H1 (cell line): ENCODE measurements at regions not wholly inside any gene's neighbourhood (a gene's known extent, or its start where the extent isn't known, plus 50 kb on each side); places are given as distances from the start of the nearest gene placed in this dataset.

ENCODE experiments used
- CREB1 ChIP-seq: IDR thresholded peaks from 2 replicates; pipeline ENCODE4 v1.6.1; 2012; ENCODE audit warnings: inconsistent platforms
- KDM4A ChIP-seq: IDR thresholded peaks from one replicate; pipeline ENCODE4 v1.7.1; 2012; ENCODE audit warnings: low read depth, mild to moderate bottlenecking, moderate library complexity, low read length, inconsistent platforms; ENCODE audit not compliant: severe bottlenecking
- RNF2 ChIP-seq: fragments of 200-900, 300-1000 bp; sonication (generic); IDR thresholded peaks from 2 replicates; pipeline ENCODE4 v1.7.1; 2016; ENCODE audit warnings: borderline replicate concordance, low read depth, mild to moderate bottlenecking, antibody characterized with exemption, low read length; ENCODE audit not compliant: poor library complexity, severe bottlenecking; ENCODE audit errors: missing control alignments
- SRF ChIP-seq: IDR thresholded peaks from 2 replicates; pipeline ENCODE4 v1.6.1; 2011; ENCODE audit warnings: mild to moderate bottlenecking, low read depth, low read length, moderate library complexity
- TBP ChIP-seq: IDR thresholded peaks from 2 replicates; pipeline ENCODE4 v1.6.1; 2011; ENCODE audit warnings: low read depth, low read length, improper control_type of control experiment
- TF ChIP-seq, protein P1 (sequence below): fragments of 300-600 bp; sonication (generic); IDR thresholded peaks from 2 replicates; pipeline ENCODE4 v1.7.1; 2012; ENCODE audit warnings: low read length, moderate library complexity, mild to moderate bottlenecking, inconsistent platforms; ENCODE audit not compliant: insufficient replicate concordance
- TF ChIP-seq, protein P2 (sequence below): IDR thresholded peaks from 2 replicates; pipeline ENCODE4 v1.6.1; 2012; ENCODE audit warnings: inconsistent platforms
- TF ChIP-seq, protein P3 (sequence below): IDR thresholded peaks from 2 replicates; pipeline ENCODE4 v1.6.1; 2011; ENCODE audit warnings: low read length, improper control_type of control experiment

DNA sequence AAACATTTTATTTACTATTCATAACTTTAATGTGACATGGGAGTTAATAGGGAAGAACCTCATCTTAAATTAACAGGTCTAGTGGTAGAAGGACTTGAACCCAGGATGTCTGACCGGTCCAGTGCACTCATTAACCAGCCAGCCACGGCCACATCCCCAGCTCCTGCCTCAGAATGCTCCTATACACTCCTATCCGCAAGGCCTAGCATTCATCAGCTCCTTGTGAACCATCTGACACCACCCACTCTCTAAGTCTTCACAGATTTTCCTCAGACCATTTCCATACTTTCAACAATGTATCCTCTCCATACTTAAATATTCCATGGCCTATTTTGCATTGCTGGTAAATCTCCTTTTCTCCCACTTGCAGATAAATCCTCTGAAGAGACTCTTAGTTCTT lies 98.3 kb downstream of the KLF12 start (continued):
- TF ChIP-seq, protein P1, sequence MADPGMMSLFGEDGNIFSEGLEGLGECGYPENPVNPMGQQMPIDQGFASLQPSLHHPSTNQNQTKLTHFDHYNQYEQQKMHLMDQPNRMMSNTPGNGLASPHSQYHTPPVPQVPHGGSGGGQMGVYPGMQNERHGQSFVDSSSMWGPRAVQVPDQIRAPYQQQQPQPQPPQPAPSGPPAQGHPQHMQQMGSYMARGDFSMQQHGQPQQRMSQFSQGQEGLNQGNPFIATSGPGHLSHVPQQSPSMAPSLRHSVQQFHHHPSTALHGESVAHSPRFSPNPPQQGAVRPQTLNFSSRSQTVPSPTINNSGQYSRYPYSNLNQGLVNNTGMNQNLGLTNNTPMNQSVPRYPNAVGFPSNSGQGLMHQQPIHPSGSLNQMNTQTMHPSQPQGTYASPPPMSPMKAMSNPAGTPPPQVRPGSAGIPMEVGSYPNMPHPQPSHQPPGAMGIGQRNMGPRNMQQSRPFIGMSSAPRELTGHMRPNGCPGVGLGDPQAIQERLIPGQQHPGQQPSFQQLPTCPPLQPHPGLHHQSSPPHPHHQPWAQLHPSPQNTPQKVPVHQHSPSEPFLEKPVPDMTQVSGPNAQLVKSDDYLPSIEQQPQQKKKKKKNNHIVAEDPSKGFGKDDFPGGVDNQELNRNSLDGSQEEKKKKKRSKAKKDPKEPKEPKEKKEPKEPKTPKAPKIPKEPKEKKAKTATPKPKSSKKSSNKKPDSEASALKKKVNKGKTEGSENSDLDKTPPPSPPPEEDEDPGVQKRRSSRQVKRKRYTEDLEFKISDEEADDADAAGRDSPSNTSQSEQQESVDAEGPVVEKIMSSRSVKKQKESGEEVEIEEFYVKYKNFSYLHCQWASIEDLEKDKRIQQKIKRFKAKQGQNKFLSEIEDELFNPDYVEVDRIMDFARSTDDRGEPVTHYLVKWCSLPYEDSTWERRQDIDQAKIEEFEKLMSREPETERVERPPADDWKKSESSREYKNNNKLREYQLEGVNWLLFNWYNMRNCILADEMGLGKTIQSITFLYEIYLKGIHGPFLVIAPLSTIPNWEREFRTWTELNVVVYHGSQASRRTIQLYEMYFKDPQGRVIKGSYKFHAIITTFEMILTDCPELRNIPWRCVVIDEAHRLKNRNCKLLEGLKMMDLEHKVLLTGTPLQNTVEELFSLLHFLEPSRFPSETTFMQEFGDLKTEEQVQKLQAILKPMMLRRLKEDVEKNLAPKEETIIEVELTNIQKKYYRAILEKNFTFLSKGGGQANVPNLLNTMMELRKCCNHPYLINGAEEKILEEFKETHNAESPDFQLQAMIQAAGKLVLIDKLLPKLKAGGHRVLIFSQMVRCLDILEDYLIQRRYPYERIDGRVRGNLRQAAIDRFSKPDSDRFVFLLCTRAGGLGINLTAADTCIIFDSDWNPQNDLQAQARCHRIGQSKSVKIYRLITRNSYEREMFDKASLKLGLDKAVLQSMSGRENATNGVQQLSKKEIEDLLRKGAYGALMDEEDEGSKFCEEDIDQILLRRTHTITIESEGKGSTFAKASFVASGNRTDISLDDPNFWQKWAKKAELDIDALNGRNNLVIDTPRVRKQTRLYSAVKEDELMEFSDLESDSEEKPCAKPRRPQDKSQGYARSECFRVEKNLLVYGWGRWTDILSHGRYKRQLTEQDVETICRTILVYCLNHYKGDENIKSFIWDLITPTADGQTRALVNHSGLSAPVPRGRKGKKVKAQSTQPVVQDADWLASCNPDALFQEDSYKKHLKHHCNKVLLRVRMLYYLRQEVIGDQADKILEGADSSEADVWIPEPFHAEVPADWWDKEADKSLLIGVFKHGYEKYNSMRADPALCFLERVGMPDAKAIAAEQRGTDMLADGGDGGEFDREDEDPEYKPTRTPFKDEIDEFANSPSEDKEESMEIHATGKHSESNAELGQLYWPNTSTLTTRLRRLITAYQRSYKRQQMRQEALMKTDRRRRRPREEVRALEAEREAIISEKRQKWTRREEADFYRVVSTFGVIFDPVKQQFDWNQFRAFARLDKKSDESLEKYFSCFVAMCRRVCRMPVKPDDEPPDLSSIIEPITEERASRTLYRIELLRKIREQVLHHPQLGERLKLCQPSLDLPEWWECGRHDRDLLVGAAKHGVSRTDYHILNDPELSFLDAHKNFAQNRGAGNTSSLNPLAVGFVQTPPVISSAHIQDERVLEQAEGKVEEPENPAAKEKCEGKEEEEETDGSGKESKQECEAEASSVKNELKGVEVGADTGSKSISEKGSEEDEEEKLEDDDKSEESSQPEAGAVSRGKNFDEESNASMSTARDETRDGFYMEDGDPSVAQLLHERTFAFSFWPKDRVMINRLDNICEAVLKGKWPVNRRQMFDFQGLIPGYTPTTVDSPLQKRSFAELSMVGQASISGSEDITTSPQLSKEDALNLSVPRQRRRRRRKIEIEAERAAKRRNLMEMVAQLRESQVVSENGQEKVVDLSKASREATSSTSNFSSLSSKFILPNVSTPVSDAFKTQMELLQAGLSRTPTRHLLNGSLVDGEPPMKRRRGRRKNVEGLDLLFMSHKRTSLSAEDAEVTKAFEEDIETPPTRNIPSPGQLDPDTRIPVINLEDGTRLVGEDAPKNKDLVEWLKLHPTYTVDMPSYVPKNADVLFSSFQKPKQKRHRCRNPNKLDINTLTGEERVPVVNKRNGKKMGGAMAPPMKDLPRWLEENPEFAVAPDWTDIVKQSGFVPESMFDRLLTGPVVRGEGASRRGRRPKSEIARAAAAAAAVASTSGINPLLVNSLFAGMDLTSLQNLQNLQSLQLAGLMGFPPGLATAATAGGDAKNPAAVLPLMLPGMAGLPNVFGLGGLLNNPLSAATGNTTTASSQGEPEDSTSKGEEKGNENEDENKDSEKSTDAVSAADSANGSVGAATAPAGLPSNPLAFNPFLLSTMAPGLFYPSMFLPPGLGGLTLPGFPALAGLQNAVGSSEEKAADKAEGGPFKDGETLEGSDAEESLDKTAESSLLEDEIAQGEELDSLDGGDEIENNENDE: no peak
- TF ChIP-seq SRF (no peak), CREB1 (no peak), KDM4A (no peak), TBP (no peak), RNF2 (no peak)
- TF ChIP-seq, protein P2, sequence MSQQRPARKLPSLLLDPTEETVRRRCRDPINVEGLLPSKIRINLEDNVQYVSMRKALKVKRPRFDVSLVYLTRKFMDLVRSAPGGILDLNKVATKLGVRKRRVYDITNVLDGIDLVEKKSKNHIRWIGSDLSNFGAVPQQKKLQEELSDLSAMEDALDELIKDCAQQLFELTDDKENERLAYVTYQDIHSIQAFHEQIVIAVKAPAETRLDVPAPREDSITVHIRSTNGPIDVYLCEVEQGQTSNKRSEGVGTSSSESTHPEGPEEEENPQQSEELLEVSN: no peak
- TF ChIP-seq, protein P3, sequence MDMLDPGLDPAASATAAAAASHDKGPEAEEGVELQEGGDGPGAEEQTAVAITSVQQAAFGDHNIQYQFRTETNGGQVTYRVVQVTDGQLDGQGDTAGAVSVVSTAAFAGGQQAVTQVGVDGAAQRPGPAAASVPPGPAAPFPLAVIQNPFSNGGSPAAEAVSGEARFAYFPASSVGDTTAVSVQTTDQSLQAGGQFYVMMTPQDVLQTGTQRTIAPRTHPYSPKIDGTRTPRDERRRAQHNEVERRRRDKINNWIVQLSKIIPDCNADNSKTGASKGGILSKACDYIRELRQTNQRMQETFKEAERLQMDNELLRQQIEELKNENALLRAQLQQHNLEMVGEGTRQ: no peak
